HEK293 (cell line): ENCODE measurements at regions not wholly inside any gene's neighbourhood (a gene's known extent, or its start where the extent isn't known, plus 50 kb on each side); places are given as distances from the start of the nearest gene placed in this dataset.

Experiments
- BCL11B ChIP-seq: fragments of 450-650 bp; formaldehyde crosslinking; IDR thresholded peaks from 2 replicates; pipeline ENCODE4 v1.5.1; 2016; ENCODE audit warnings: low read depth, missing biosample characterization, missing genetic modification characterization
- BCL6B ChIP-seq: fragments of 450-650 bp; formaldehyde crosslinking; IDR thresholded peaks from 2 replicates; pipeline ENCODE4 v1.5.1; 2017; ENCODE audit warnings: missing biosample characterization, missing genetic modification characterization
- GLI2 ChIP-seq: fragments of 450-650 bp; formaldehyde crosslinking; IDR thresholded peaks from 2 replicates; pipeline ENCODE4; 2017; ENCODE audit warnings: missing biosample characterization, missing genetic modification characterization, low read depth, borderline replicate concordance
- PBX3 ChIP-seq: sonication (generic); formaldehyde crosslinking; IDR thresholded peaks from 2 replicates; pipeline ENCODE4 v1.8.1; 2022; ENCODE audit warnings: mild to moderate bottlenecking, moderate library complexity, missing genetic modification reagents
- PRDM2 ChIP-seq: fragments of 450-650 bp; formaldehyde crosslinking; IDR thresholded peaks from 2 replicates; pipeline ENCODE4 v1.5.1; 2016; ENCODE audit warnings: missing biosample characterization, missing genetic modification characterization, borderline replicate concordance
- SCRT1 ChIP-seq: fragments of 450-650 bp; formaldehyde crosslinking; IDR thresholded peaks from 2 replicates; pipeline ENCODE4 v1.5.1; 2016; ENCODE audit warnings: missing biosample characterization, missing genetic modification characterization, borderline replicate concordance
- ZBTB17 ChIP-seq: fragments of 450-650 bp; formaldehyde crosslinking; IDR thresholded peaks from 2 replicates; pipeline ENCODE4 v1.5.1; 2016; ENCODE audit warnings: missing biosample characterization, missing genetic modification characterization
- ZBTB6 ChIP-seq: fragments of 450-650 bp; formaldehyde crosslinking; IDR thresholded peaks from 2 replicates; pipeline ENCODE4 v1.5.1; 2017; ENCODE audit warnings: missing biosample characterization, missing genetic modification characterization
- ZBTB8A ChIP-seq: fragments of 450-650 bp; formaldehyde crosslinking; IDR thresholded peaks from 2 replicates; pipeline ENCODE4 v1.5.1; 2016; ENCODE audit warnings: missing biosample characterization, missing genetic modification characterization
- ZNF121 ChIP-seq: fragments of 450-650 bp; formaldehyde crosslinking; IDR thresholded peaks from 2 replicates; pipeline ENCODE4 v1.5.1; 2016; ENCODE audit warnings: missing biosample characterization, missing genetic modification characterization
- ZNF146 ChIP-seq: fragments of 450-650 bp; formaldehyde crosslinking; IDR thresholded peaks from 2 replicates; pipeline ENCODE4 v1.5.1; 2016; ENCODE audit warnings: missing biosample characterization, missing genetic modification characterization
- ZNF175 ChIP-seq: fragments of 450-650 bp; formaldehyde crosslinking; IDR thresholded peaks from 2 replicates; pipeline ENCODE4 v1.5.1; 2016; ENCODE audit warnings: missing biosample characterization, missing genetic modification characterization
- ZNF341 ChIP-seq: fragments of 450-650 bp; formaldehyde crosslinking; IDR thresholded peaks from 2 replicates; pipeline ENCODE4; 2016; ENCODE audit warnings: low read depth, missing biosample characterization, missing genetic modification characterization
- ZNF473 ChIP-seq: fragments of 450-650 bp; formaldehyde crosslinking; IDR thresholded peaks from 2 replicates; pipeline ENCODE4 v1.5.1; 2017; ENCODE audit warnings: missing biosample characterization, missing genetic modification characterization
- ZNF548 ChIP-seq: fragments of 450-650 bp; formaldehyde crosslinking; IDR thresholded peaks from 2 replicates; pipeline ENCODE4 v1.5.1; 2016; ENCODE audit warnings: missing biosample characterization, missing genetic modification characterization
- ZNF585B ChIP-seq: fragments of 450-650 bp; formaldehyde crosslinking; IDR thresholded peaks from 2 replicates; pipeline ENCODE4 v1.5.1; 2016; ENCODE audit warnings: missing biosample characterization, missing genetic modification characterization
- ZNF837 ChIP-seq: fragments of 450-650 bp; formaldehyde crosslinking; IDR thresholded peaks from 2 replicates; pipeline ENCODE4 v1.5.1; 2016; ENCODE audit warnings: missing biosample characterization, missing genetic modification characterization
- ZSCAN5A ChIP-seq: fragments of 450-650 bp; formaldehyde crosslinking; IDR thresholded peaks from 2 replicates; pipeline ENCODE4 v1.5.1; 2016; ENCODE audit warnings: missing biosample characterization, missing genetic modification characterization

- no peak for TF ChIP-seq PRDM2 (tag by site-specific recombination)
- TF ChIP-seq ZNF585B (tag by site-specific recombination): no peak
- TF ChIP-seq ZBTB6 (tag by site-specific recombination): peak; percentile 65; the same call in 1 of the 2 replicates
- TF ChIP-seq ZNF121 (tag by site-specific recombination): peak; percentile 37; the same call in 1 of the 2 replicates
- no peak for TF ChIP-seq PBX3
- TF ChIP-seq ZBTB8A (tag by site-specific recombination): peak; percentile 80
- peak; percentile 79 for TF ChIP-seq ZBTB17 (tag by site-specific recombination)
- TF ChIP-seq BCL6B (tag by site-specific recombination): peak; percentile 44; the same call in 1 of the 2 replicates
- TF ChIP-seq GLI2 (tag by site-specific recombination): no peak
- TF ChIP-seq ZNF146: 0 out of 2 replicates have a peak, but pooled peaks have one; percentile 4
- no peak for TF ChIP-seq ZNF548 (tag by site-specific recombination)
- TF ChIP-seq ZSCAN5A (tag by site-specific recombination): peak; percentile 59; the same call in 1 of the 2 replicates
- no peak for TF ChIP-seq ZNF837
- TF ChIP-seq SCRT1 (tag by site-specific recombination): peak; percentile 47; the same call in 1 of the 2 replicates
- peak; percentile 18 for TF ChIP-seq BCL11B (tag by site-specific recombination)
- TF ChIP-seq ZNF175 (tag by site-specific recombination): 0 out of 2 replicates have a peak, but pooled peaks have one; percentile 44
- peak; percentile 38; the same call in 1 of the 2 replicates for TF ChIP-seq ZNF473 (tag by site-specific recombination)
- TF ChIP-seq ZNF341 (tag by site-specific recombination): peak; percentile 86
Observed at GRCh38 chr13:99911069-99911964, 60.2 kb downstream of the ZIC5 start (continued).
